NCI-H526 (cell line): ENCODE measurements at regions not wholly inside any gene's neighbourhood (a gene's known extent, or its start where the extent isn't known, plus 50 kb on each side); places are given as distances from the start of the nearest gene placed in this dataset.

Experiments
- DNase-seq, 2 experiments: peaks; one replicate each; lab custom pipeline; 2025; lab: John Stamatoyannopoulos, UW

GRCh38 chr2:14530506-14530905 is 102.0 kb upstream of the LRATD1 start:
- no peak for DNase-seq

GRCh38 chr2:14533131-14533757 is 99.3 kb upstream of the LRATD1 start:
- no peak for DNase-seq

GRCh38 chr2:14535156-14535555 is 97.4 kb upstream of the LRATD1 start:
- no peak for DNase-seq

- no peak for DNase-seq
Measured at GRCh38 chr2:14536976-14537375, 95.5 kb upstream of the LRATD1 start.

- DNase-seq, result no peak
Measured at GRCh38 chr2:14540015-14540414, 92.5 kb upstream of the LRATD1 start.

- DNase-seq, result no peak
Measured at GRCh38 chr2:14543284-14543683, 89.2 kb upstream of the LRATD1 start.

- no peak for DNase-seq
Measured at GRCh38 chr2:14544247-14544646, 88.3 kb upstream of the LRATD1 start.

GRCh38 chr2:14547830-14548229 is 84.7 kb upstream of the LRATD1 start:
- DNase-seq, result no peak

GRCh38 chr2:14550658-14551057 is 81.9 kb upstream of the LRATD1 start:
- DNase-seq, result no peak

- DNase-seq, result no peak
Measured at GRCh38 chr2:14551069-14551468, 81.4 kb upstream of the LRATD1 start.

GRCh38 chr2:14552286-14552685 is 80.2 kb upstream of the LRATD1 start:
- no peak for DNase-seq

- DNase-seq, result no peak
Measured at GRCh38 chr2:14552818-14553217, 79.7 kb upstream of the LRATD1 start.

GRCh38 chr2:14554849-14555545 is 77.5 kb upstream of the LRATD1 start:
- no peak for DNase-seq

- no peak for DNase-seq
Measured at GRCh38 chr2:14557111-14557510, 75.4 kb upstream of the LRATD1 start.

GRCh38 chr2:14557916-14558315 is 74.6 kb upstream of the LRATD1 start:
- no peak for DNase-seq

GRCh38 chr2:14558335-14558919 is 74.1 kb upstream of the LRATD1 start:
- DNase-seq, result no peak

- no peak for DNase-seq
Measured at GRCh38 chr2:14560716-14561115, 71.8 kb upstream of the LRATD1 start.

- DNase-seq, result no peak
Measured at GRCh38 chr2:14563324-14563723, 69.2 kb upstream of the LRATD1 start.

- DNase-seq, result peak; percentile 52 to 67
Measured at GRCh38 chr2:14565666-14566065, 66.9 kb upstream of the LRATD1 start.

- no peak for DNase-seq
Measured at GRCh38 chr2:14567561-14567960, 65.0 kb upstream of the LRATD1 start.

GRCh38 chr2:14569294-14569693 is 63.2 kb upstream of the LRATD1 start:
- no peak for DNase-seq

- no peak for DNase-seq
Measured at GRCh38 chr2:14572633-14573032, 59.9 kb upstream of the LRATD1 start.

- no peak for DNase-seq
Measured at GRCh38 chr2:14577843-14578242, 54.7 kb upstream of the LRATD1 start.
